ENCODE measurements at regions not wholly inside any gene's neighbourhood (a gene's known extent, or its start where the extent isn't known, plus 50 kb on each side); places are given as distances from the start of the nearest gene placed in this dataset.
A peak's percentile ranks its signal among the peaks of the same experiment; 100 is the strongest.
"Not testable (repeated sequence)": the region's sequence is repeated elsewhere in the genome, so short reads cannot be mapped to it uniquely, and the experiment has no call there.

- DNase-seq: no peak
Observed at GRCh38 chr14:29982171-29982570, 54.5 kb upstream of the PRKD1 start.

GRCh38 chr14:29982993-29983392 is 55.3 kb upstream of the PRKD1 start:
- DNase-seq: no peak

- DNase-seq: not testable (repeated sequence)
Observed at GRCh38 chr14:29990344-29990857, 62.8 kb upstream of the PRKD1 start.

GRCh38 chr14:29990993-29991392 is 63.3 kb upstream of the PRKD1 start:
- no peak for DNase-seq

- DNase-seq: no peak
Observed at GRCh38 chr14:29993143-29993542, 65.5 kb upstream of the PRKD1 start.

GRCh38 chr14:29999013-29999539 is 71.4 kb upstream of the PRKD1 start:
- DNase-seq: no peak

GRCh38 chr14:30002859-30003258 is 75.2 kb upstream of the PRKD1 start:
- DNase-seq: no peak

- peak; percentile 20 for DNase-seq
Observed at GRCh38 chr14:30005114-30005808, 77.6 kb upstream of the PRKD1 start.

GRCh38 chr14:30006695-30007094 is 79.0 kb upstream of the PRKD1 start:
- DNase-seq: no peak

- DNase-seq: no peak
Observed at GRCh38 chr14:30015489-30015888, 87.8 kb upstream of the PRKD1 start.

- DNase-seq: no peak
Observed at GRCh38 chr14:30016002-30016401, 88.4 kb upstream of the PRKD1 start.

GRCh38 chr14:30017370-30017993 is 89.8 kb upstream of the PRKD1 start:
- DNase-seq: no peak

- DNase-seq: no peak
Observed at GRCh38 chr14:30020271-30020670, 92.6 kb upstream of the PRKD1 start.

GRCh38 chr14:30020687-30021086 is 93.0 kb upstream of the PRKD1 start:
- no peak for DNase-seq

- not testable (repeated sequence) for DNase-seq
Observed at GRCh38 chr14:30023350-30023749, 95.7 kb upstream of the PRKD1 start.

GRCh38 chr14:30034152-30034551 is 106.5 kb upstream of the PRKD1 start:
- DNase-seq: no peak

GRCh38 chr14:30035361-30035760 is 107.7 kb upstream of the PRKD1 start:
- no peak for DNase-seq

- DNase-seq: no peak
Observed at GRCh38 chr14:30045720-30046119, 118.1 kb upstream of the PRKD1 start.

- DNase-seq: no peak
Observed at GRCh38 chr14:30053103-30053502, 125.5 kb upstream of the PRKD1 start.

GRCh38 chr14:30054201-30054600 is 126.6 kb upstream of the PRKD1 start:
- DNase-seq: no peak

GRCh38 chr14:30058401-30058800 is 130.8 kb upstream of the PRKD1 start:
- DNase-seq: no peak

GRCh38 chr14:30063746-30064145 is 136.1 kb upstream of the PRKD1 start:
- no peak for DNase-seq

GRCh38 chr14:30064454-30064853 is 136.8 kb upstream of the PRKD1 start:
- no peak for DNase-seq

- DNase-seq: no peak
Observed at GRCh38 chr14:30069536-30069935, 141.9 kb upstream of the PRKD1 start.

Data from hematopoietic multipotent progenitor cell treated with erythropoietin and hydrocortisone succinate and interleukin-3 and kit ligand, for 8 days (in vitro differentiated cells).